ENCODE measurements at regions not wholly inside any gene's neighbourhood (a gene's known extent, or its start where the extent isn't known, plus 50 kb on each side); places are given as distances from the start of the nearest gene placed in this dataset.
"Not testable (repeated sequence)": the region's sequence is repeated elsewhere in the genome, so short reads cannot be mapped to it uniquely, and the experiment has no call there.

- no peak for DNase-seq (ENCODE audit: low read depth)
Observed at GRCh38 chr10:126722726-126723125, 52.2 kb upstream of the C10orf90 start.

- DNase-seq (ENCODE audit: low read depth) = no peak
Observed at GRCh38 chr10:126723226-126723625, 52.7 kb upstream of the C10orf90 start.

- no peak for DNase-seq (ENCODE audit: low read depth)
Observed at GRCh38 chr10:126729314-126729870, 58.9 kb upstream of the C10orf90 start.

GRCh38 chr10:126730856-126731609 lies 60.5 kb upstream of the C10orf90 start:
- DNase-seq (ENCODE audit: low read depth) = no peak

GRCh38 chr10:126731610-126731990 lies 61.1 kb upstream of the C10orf90 start:
- no peak for DNase-seq (ENCODE audit: low read depth)

- DNase-seq (ENCODE audit: low read depth) = no peak
Observed at GRCh38 chr10:126732308-126732707, 61.8 kb upstream of the C10orf90 start.

- DNase-seq (ENCODE audit: low read depth) = no peak
Observed at GRCh38 chr10:126732868-126733267, 62.4 kb upstream of the C10orf90 start.

- no peak for DNase-seq (ENCODE audit: low read depth)
Observed at GRCh38 chr10:126734015-126734414, 63.5 kb upstream of the C10orf90 start.

GRCh38 chr10:126734967-126735366 lies 64.5 kb upstream of the C10orf90 start:
- no peak for DNase-seq (ENCODE audit: low read depth)

- DNase-seq (ENCODE audit: low read depth) = no peak
Observed at GRCh38 chr10:126736142-126736541, 65.6 kb upstream of the C10orf90 start.

- DNase-seq (ENCODE audit: low read depth) = no peak
Observed at GRCh38 chr10:126736727-126737126, 66.2 kb upstream of the C10orf90 start.

- no peak for DNase-seq (ENCODE audit: low read depth)
Observed at GRCh38 chr10:126738001-126738400, 67.5 kb upstream of the C10orf90 start.

GRCh38 chr10:126744571-126744970 lies 74.1 kb upstream of the C10orf90 start:
- no peak for DNase-seq (ENCODE audit: low read depth)

- peak; percentile 81 for DNase-seq (ENCODE audit: low read depth)
Observed at GRCh38 chr10:126749015-126749655, 78.6 kb upstream of the C10orf90 start.

- DNase-seq (ENCODE audit: low read depth) = no peak
Observed at GRCh38 chr10:126754966-126755365, 84.5 kb upstream of the C10orf90 start.

- DNase-seq (ENCODE audit: low read depth) = no peak
Observed at GRCh38 chr10:126758867-126759266, 88.4 kb upstream of the C10orf90 start.

- DNase-seq (ENCODE audit: low read depth) = no peak
Observed at GRCh38 chr10:126759531-126759930, 89.0 kb upstream of the C10orf90 start.

GRCh38 chr10:126766646-126767045 lies 96.2 kb upstream of the C10orf90 start:
- not testable (repeated sequence) for DNase-seq (ENCODE audit: low read depth)

GRCh38 chr10:126770809-126771208 lies 100.3 kb upstream of the C10orf90 start:
- DNase-seq (ENCODE audit: low read depth) = no peak

GRCh38 chr10:126776168-126776567 lies 105.7 kb upstream of the C10orf90 start:
- DNase-seq (ENCODE audit: low read depth) = no peak

GRCh38 chr10:126777714-126778113 lies 107.2 kb upstream of the C10orf90 start:
- no peak for DNase-seq (ENCODE audit: low read depth)

- no peak for DNase-seq (ENCODE audit: low read depth)
Observed at GRCh38 chr10:126781450-126782216, 111.1 kb upstream of the C10orf90 start.
